BJ (cell line): ENCODE measurements at regions not wholly inside any gene's neighbourhood (a gene's known extent, or its start where the extent isn't known, plus 50 kb on each side); places are given as distances from the start of the nearest gene placed in this dataset.

Experiments
- CTCF ChIA-PET: fragments of 350-600 bp; formaldehyde crosslinking; extraction: SDS; loops from one replicate; lab custom pipeline; 2021; ENCODE audit warnings: antibody characterized with exemption, inconsistent platforms; lab: Yijun Ruan, JAX
- POLR2A ChIA-PET: fragments of 300-600 bp; sonication (Branson Sonifier 250); formaldehyde crosslinking; extraction: SDS; loops from one replicate; lab custom pipeline; 2021; ENCODE audit warnings: antibody characterized with exemption; lab: Charles Lee
- DNase-seq: peaks from one replicate; pipeline ENCODE4 v3.0.0-alpha.2; 2011; ENCODE audit warnings: low read depth
- H3K27me3 ChIP-seq: 2 replicates; pipeline ENCODE4 v1.6.0; 2011; ENCODE audit warnings: low read length; ENCODE audit not compliant: control insufficient read depth, insufficient read depth
- H3K36me3 ChIP-seq: 2 replicates; pipeline ENCODE4 v1.5.1; 2011; ENCODE audit warnings: low read length; ENCODE audit not compliant: control insufficient read depth, insufficient read depth
- H3K4me3 ChIP-seq: 2 replicates; pipeline ENCODE4 v1.5.1; 2011; ENCODE audit warnings: low read depth, mild to moderate bottlenecking, control low read depth, low read length
- CTCF ChIP-seq: IDR thresholded peaks from 2 replicates; pipeline ENCODE4 v1.5.1; 2011; ENCODE audit warnings: low read depth, mild to moderate bottlenecking, control low read depth, inconsistent platforms, low read length, moderate library complexity; ENCODE audit not compliant: insufficient read depth

DNA sequence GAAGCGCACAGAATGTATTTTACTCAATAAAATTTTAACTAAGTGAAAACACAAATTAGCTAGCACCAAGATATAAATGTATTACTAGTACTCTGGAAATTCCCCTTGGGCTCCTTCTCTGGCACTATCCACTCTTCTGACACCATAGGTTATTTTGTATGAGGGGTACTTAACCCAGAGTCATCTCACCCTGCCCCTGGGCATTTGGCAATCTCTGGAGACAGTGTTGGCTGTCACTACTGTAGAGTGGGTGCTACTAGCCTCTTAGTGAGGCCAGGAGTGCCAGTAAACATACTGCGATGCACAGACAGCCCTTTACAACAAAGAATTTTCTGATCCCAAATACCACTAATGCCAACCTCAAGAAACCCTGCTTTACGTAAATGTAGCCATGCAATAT, 246.3 kb upstream of the KBTBD8 start:
- no peak for TF ChIP-seq CTCF
- Histone ChIP-seq H3K27me3 (no peaks in the 10 kb centered on the region; the same call in 1 of the 2 replicates), H3K36me3 (no peaks in the 10 kb centered on the region), H3K4me3 (no peak overlapping the region)
- ChIA-PET POLR2A (no interaction called here), CTCF (interaction anchor here (0.7 kb wide), 1 partner anchor 223 kb away, joined by 4 read pairs; no protein-coding TSS in a partner anchor)
- no peak for DNase-seq

DNA sequence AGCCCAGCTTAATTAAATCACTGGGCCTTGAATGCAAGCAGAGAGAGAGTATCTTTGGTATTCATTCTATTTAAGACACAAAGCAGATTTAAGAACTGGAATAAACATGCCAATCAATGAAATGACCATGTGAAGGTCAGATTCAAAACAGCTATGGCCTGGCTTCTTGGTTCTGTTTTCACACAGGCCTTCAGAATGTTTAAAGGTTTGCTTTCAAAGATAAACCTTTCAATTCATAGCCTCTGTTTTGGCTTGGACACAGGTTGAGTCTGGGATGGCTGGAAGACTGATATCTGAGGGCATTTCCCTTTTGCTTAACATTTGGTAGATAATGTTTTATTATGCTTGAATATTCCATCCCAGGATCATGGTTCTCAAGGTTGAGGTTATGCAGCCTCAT, 244.4 kb upstream of the KBTBD8 start:
- ChIA-PET CTCF (interaction anchor here (0.8 kb wide), 1 partner anchor 9 kb away, joined by 3 read pairs; no protein-coding TSS in a partner anchor), POLR2A (no interaction called here)
- H3K27me3 ChIP-seq, result no peaks in the 10 kb centered on the region; the same call in 1 of the 2 replicates
- TF ChIP-seq CTCF, result no peak
- DNase-seq, result no peak
- H3K4me3 ChIP-seq, result no peak overlapping the region
- no peaks in the 10 kb centered on the region for H3K36me3 ChIP-seq

DNA sequence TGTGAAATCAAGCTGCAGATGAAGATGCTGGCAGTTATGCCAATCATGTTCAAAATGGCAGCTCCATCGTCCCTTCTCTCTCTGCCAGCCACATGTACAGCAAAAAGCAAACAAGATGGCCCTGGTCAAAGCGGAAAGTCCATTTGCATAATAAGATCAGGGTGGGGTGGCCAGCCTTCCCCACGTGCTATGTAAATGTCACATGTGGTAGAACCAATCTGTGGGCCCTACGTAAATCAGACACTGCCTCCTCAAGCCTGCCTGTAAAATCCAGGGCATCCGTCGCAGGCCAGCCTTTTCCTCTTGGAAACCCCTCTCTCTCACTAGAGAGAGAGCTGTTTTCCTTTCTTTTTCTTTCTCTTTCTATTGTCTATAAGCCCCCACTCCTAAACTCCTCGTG, 243.5 kb upstream of the KBTBD8 start:
- H3K4me3 ChIP-seq, result no peak overlapping the region
- H3K36me3 ChIP-seq, result no peaks in the 10 kb centered on the region
- ChIA-PET CTCF (interaction anchor here (0.8 kb wide), 1 partner anchor 10 kb away, joined by 3 read pairs; no protein-coding TSS in a partner anchor), POLR2A (no interaction called here)
- no peak for TF ChIP-seq CTCF
- H3K27me3 ChIP-seq, result no peaks in the 10 kb centered on the region; the same call in 1 of the 2 replicates
- DNase-seq, result no peak

GRCh38 chr3:66755924-66756323, 242.2 kb upstream of the KBTBD8 start:
- DNase-seq, result no peak
- H3K36me3 ChIP-seq, result no peaks in the 10 kb centered on the region
- no peak for TF ChIP-seq CTCF
- H3K27me3 ChIP-seq, result no peaks in the 10 kb centered on the region; the same call in 1 of the 2 replicates
- POLR2A ChIA-PET, result no interaction called here
- CTCF ChIA-PET, result no interaction called here
- H3K4me3 ChIP-seq, result no peak overlapping the region

DNA sequence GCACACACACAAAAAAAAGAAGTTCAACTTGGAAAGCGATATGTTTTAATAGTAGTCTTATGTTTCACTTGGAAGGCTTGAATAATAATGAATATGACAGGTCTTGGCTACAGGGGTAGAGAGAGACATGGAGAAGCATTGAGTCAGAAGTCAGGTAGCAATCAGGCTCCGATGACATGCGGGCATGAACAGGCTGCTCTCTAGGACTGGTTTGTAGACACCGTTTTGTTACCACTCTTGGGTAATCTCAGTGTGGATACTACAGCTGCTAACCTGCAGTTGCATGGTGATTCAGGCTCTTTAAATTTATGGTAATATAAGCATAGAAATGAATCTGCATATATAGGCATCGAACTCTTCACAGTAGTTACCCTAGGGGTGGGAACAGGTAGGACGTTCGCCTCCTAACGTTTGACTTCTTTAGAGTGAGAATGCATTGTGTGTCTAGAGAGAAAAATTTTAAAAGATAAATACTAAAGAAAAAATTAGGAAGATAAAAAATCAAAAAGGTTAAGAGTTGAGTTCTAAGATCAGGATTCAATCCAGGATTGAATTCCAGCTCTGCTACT, 241.6 kb upstream of the KBTBD8 start:
- ChIA-PET POLR2A (no interaction called here), CTCF (no interaction called here)
- Histone ChIP-seq H3K36me3 (no peaks in the 10 kb centered on the region), H3K27me3 (no peaks in the 10 kb centered on the region; the same call in 1 of the 2 replicates), H3K4me3 (no peak overlapping the region)
- no peak for TF ChIP-seq CTCF
- no peak for DNase-seq
